ENCODE measurements at regions not wholly inside any gene's neighbourhood (a gene's known extent, or its start where the extent isn't known, plus 50 kb on each side); places are given as distances from the start of the nearest gene placed in this dataset.
"Not testable (repeated sequence)": the region's sequence is repeated elsewhere in the genome, so short reads cannot be mapped to it uniquely, and the experiment has no call there.

DNA sequence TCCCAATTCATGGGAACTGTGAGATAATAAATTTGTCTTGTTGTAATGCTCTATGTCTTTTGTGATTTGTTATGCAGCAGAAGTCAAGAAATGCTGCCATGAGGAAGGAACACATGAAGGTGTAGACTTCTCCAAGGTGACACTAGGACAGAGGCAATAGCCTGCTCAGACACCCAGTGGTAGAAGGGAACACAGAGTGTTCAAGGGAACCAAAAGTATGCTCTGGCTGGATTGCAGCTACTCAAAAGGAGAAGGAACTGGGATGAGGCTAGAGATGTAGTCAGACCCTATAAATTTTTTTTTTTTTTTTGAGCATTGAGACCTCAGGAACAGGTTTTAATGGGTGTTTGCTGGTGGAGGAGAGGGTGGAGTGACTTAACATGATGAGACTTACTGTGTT lies 232.5 kb downstream of the PARP8 start:
- DNase-seq (ENCODE audit: low read depth): no peak

- DNase-seq (ENCODE audit: low read depth): no peak
Measured at GRCh38 chr5:50900952-50901510, 234.6 kb downstream of the PARP8 start.

DNA sequence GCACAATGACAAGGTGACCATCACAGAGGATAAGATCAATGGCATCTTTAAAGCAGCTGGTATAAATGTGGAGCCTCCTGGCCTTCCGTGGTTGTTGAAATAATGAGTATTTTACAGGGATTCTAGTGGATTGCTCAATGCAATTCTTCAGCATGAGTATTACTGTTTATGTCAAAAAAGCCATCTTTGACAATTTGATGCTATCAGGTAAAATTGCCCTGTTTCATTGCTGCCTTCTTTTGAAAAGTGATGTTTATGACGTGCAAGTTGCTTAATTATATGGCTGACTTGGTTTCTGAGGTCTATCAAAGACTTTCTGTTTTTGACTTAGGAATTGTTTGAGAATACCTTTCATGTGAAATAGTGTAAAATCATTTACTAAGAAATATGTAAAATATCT lies 237.2 kb downstream of the PARP8 start:
- DNase-seq (ENCODE audit: low read depth): no peak

DNA sequence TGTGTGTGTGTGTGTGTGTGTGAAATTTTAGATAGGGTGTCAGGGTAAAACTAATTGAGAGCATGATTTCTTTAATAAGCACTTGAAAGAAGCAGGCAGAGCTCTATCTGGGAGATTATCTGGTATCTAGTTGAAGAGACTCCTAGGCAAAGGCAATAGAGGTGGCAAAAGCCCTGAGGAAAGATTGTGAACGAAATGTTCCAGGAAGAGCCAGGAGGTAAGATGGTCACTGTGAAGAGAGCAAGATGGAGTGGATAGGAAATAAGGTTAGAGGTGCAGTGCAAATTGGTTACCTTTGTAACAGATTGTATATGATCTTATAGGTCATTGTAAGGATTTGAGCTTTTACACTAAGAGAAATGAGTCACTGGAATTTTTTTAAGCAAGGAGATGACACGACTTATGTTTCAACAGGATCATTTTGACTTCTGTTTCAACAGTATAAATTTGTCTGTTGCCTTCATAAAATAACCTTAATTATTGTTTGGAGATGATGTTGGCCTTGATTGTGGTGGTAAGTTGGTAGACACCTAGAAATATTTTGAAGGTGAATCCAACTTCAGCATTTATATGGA lies 239.6 kb downstream of the PARP8 start:
- DNase-seq (ENCODE audit: low read depth): no peak

GRCh38 chr5:50920160-50920559 lies 253.7 kb downstream of the PARP8 start:
- DNase-seq (ENCODE audit: low read depth): not testable (repeated sequence)

DNA sequence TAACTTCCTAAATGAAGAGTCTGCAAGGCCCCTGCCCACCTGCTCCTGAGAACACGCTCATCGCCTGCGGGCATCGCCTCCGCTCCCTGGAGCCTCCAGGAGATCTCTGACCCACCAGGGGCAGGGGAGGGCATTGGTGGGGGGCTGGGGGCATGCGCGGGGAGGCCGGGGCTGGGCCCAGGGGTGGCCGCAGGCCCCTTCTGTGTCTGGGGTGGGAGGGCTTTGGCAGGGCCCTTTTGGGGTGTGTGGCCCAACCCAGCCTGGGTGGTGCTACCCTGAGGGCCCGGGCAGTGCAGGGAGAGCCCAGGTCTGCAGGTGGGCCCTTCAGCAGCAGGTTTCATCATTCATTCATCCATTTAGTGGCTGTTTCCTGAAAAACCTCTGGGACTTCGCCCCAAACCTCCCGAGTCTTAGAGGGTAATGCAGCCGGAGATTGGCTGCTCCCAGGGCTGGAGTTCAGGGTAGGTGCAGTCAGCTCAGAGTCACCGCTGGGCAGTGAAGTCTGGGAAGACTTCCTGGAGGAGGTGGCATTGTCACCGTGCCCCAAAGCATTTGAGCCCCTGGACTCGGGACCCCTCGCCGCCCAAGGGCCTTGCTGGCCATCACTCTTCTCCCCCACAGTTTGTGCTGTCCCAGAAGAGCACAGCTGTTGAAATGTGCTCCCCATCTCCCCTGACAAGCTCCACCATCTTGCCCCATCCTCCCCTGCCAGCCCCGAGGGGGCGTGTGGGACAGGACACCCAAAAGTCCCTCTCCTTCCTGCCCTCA lies 255.1 kb downstream of the PARP8 start:
- no peak for DNase-seq (ENCODE audit: low read depth)

GRCh38 chr5:50922134-50922941 lies 255.9 kb downstream of the PARP8 start:
- DNase-seq (ENCODE audit: low read depth): not testable (repeated sequence)

GRCh38 chr5:50922942-50923767 lies 256.7 kb downstream of the PARP8 start:
- no peak for DNase-seq (ENCODE audit: low read depth)

GRCh38 chr5:50923768-50924494 lies 257.5 kb downstream of the PARP8 start:
- no peak for DNase-seq (ENCODE audit: low read depth)

GRCh38 chr5:50927953-50928352 lies 261.5 kb downstream of the PARP8 start:
- no peak for DNase-seq (ENCODE audit: low read depth)

DNA sequence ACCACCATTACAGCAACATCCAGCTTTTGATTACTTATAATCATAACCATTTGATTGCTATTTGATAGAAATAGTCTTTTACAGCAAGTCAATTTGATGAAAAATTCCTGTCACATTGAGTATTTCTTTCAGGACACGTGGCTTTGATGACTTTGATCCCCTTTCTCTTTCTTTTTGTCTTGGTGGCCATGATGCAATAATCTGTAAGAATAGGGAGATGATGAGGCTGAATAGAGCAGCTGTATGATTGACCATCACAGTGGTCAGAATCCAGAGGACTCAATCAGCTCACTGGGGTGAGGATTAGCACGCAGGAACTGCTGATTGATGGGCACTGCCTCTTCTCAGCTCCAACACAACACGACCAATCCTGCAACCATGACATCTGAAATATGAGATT lies 262.7 kb downstream of the PARP8 start:
- DNase-seq (ENCODE audit: low read depth): no peak

GRCh38 chr5:50934343-50934742 lies 267.9 kb downstream of the PARP8 start:
- DNase-seq (ENCODE audit: low read depth): no peak

- DNase-seq (ENCODE audit: low read depth): no peak
Measured at GRCh38 chr5:50945139-50945538, 278.7 kb downstream of the PARP8 start.

GRCh38 chr5:50947906-50948683 lies 281.7 kb downstream of the PARP8 start:
- DNase-seq (ENCODE audit: low read depth): no peak

GRCh38 chr5:50953290-50953689 lies 286.9 kb downstream of the PARP8 start:
- DNase-seq (ENCODE audit: low read depth): no peak

DNA sequence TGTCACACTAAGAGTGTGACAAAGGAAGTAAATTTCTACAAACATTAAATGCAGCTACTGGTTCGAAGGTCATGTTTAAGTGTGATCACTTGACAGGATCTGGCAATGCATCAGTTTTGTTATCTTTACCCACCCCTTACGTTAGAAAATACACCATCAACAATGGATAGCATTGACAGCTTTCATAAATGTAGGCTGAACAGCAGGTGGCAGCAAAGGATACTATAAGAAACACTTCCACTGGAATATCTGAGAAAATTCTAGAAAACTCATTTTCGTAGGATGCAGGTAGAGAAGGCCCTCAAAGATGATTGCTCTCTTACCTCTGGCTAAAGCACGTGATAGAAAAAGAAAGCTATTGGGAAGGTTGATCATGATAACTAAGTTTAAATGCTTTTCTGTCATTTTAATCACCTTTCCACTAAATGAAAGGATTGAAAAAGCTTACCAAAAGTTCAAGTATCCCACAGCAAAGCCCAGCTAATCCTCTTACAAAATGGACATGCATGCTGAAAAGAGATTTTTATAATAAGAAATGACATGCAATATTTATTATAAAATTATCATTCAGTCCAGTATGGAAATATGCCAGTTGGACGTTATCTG lies 292.5 kb downstream of the PARP8 start:
- DNase-seq (ENCODE audit: low read depth): no peak

DNA sequence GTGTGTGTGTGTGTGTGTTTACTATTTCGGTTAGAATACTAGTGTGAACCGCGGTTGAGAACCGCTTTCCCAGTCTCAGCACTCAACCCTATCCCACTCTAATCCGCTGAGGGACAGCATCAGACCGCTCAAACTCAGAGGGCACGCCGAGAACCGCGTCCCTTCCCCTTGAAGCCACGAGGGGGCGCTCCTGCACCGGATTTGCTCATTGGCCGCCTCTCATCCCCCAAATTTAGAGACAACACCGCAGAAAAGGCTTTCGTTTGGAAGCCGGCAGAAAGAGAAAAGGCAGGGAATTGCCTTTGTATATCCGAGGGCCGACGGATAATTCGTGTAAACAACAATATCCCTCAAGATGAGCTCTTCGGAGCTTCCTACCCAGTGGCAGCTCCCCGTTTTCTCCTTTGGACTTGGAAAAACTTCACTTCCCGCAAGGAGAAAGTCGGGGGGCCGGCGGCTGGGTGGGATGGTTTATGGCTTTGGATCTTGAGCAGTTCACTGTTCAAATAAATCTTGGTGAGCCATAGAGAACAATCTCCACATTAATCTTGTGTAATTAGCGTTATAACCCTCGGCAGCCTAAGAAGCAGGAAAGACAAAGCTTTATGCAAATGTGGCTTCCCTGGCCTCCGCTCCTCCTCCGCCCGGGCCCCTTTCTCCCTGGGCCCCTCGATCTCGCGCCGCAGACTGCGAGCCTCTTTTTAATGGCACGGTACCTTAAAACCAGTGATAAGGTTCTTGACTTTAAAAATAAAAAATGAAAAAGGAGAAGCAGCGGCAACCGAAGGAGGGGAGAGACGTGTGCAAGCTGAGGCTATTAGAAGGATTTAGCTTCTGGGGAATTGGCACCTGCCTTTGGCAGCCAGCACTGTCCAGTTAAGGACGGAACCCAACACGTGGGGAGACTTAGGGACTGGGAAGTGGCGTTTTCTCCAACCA lies 296.8 kb downstream of the PARP8 start:
- DNase-seq (ENCODE audit: low read depth): peak; percentile 3

GRCh38 chr5:50963971-50964745 lies 297.7 kb downstream of the PARP8 start:
- no peak for DNase-seq (ENCODE audit: low read depth)

Data from HS-27A (cell line).